ENCODE measurements at regions not wholly inside any gene's neighbourhood (a gene's known extent, or its start where the extent isn't known, plus 50 kb on each side); places are given as distances from the start of the nearest gene placed in this dataset.
"Not testable (repeated sequence)": the region's sequence is repeated elsewhere in the genome, so short reads cannot be mapped to it uniquely, and the experiment has no call there.

GRCh38 chr3:147333098-147333497, 73.2 kb downstream of the ZIC4 start:
- DNase-seq: no peak

DNA sequence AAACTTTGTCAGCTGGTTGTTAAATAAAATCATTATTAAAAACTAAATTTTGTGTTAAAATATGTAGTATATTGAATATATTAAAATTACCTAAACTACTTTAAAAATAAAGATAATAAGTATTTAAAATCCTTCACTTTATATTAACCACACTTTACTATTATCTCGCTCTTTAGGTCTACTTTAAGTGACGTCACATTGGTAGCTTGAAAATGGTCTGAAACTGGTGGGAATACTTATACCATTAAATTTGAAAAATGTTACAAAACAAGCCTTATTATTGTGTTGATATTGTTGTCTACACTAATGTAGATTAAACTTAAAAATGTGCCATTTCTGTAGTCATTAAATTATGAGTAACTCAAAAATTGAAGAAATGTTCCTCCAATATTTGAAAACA, 77.6 kb downstream of the ZIC4 start:
- DNase-seq: no peak

DNA sequence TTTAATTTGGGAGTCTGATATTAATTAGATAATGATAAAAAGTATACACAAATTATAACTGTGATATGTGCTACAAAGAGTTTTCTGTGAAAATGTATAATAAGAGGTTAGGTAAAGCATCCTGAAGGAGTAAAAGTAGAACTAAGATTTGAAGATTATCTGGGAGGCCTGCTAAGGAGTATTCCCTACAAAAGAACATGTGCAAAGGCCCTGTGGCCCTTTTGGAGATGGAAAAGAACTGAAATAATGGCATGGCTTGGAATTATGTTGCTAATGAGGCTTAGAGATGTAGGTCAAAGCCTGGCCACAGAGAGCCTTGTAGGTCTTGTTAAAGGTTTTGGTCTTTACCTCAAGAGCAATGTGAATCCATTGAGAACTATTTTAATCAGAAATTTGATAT, 82.0 kb downstream of the ZIC4 start:
- DNase-seq: no peak

DNA sequence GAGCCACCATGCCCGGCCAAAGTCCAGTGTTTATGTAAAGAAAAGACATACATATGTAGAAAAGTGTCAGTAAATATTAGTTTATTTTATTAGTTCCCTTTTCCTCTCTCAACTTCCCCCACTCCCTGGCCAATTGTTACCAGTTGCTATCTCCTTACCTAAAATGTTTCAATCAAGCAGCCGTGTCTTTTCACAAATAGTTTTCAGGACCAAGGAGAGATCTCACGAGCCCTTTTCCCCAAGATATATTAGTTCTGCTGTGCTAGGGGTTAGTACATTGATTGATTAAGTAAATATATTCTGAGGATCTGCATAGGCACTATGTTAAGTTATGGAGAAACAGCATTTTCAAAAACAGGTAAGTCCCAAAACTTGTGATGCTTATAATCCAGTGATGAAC, 87.4 kb downstream of the ZIC4 start:
- DNase-seq: no peak

DNA sequence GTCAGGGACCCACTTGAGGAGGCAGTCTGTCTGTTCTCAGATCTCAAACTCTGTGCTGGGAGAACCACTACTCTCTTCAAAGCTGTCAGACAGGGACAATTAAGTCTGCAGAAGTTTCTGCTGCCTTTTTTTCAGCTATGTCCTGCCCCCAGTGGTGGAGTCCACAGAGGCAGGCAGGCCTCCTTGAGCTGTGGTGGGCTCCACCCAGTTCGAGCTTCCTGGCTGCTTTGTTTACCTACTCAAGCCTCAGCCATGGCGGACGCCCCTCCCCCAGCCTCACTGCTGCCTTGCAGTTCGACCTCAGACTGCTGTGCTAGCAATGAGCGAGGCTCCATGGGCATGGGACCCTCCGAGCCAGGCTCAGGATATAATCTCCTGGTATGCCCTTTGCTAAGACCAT, 89.3 kb downstream of the ZIC4 start:
- DNase-seq: not testable (repeated sequence)

DNA sequence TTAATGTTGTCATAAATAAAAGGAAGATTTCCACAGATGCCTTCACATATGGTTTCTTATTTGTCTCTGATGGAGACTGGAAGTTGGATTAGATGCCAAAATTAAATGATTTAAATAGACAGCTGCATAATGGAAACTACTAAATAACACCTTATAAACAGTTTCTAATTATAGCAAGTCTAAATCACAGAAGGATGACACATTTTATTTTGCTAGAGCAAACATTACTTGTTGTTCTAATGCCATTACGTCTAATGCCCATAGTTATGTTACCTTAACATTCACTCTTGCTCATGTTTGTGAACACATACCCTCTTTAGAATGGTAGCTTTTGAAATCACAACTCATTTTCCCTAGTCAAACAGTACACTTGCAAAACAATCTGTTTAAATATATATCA, 92.8 kb downstream of the ZIC4 start:
- DNase-seq: no peak

DNA sequence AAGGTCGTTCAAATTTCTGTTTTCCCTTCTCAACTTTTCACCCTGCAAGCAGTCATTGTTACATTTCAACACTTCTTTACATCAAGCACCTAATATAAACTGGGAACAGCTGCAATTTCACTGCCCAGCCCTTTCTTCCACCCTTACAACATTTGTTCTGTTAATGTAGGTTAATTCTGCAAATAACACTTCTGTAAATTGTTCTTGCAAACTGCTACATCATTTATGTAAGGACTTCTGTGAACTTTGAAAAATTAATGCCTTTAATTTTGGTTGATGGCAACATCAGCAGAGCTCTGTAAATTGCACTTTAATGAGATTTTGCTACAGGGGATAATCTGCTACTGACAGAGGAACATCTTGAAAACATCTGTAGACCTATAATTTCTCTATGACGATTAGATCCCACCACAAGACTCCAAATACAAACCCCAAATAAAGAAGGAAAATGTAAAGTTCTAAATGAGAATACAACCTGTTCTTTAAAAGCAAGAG, 93.5 kb downstream of the ZIC4 start:
- no peak for DNase-seq

DNA sequence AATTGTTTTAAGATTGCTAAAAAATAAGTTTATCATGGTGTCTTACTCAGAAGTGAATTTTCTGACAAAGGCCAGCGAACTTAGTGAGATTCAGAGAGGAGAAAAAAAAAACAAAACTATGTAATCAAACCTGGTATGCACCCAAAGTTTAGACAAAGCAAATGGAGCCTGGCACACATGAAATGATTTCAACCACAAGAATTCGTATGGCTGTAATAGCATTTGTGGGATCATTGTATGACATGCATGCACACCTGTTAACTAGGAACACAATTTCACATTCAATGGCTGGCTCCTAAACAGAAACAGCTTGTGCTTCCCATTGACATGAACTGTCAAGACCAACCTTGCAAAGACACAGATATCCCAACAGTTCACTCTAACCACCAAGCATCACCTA, 94.6 kb downstream of the ZIC4 start:
- DNase-seq: no peak

DNA sequence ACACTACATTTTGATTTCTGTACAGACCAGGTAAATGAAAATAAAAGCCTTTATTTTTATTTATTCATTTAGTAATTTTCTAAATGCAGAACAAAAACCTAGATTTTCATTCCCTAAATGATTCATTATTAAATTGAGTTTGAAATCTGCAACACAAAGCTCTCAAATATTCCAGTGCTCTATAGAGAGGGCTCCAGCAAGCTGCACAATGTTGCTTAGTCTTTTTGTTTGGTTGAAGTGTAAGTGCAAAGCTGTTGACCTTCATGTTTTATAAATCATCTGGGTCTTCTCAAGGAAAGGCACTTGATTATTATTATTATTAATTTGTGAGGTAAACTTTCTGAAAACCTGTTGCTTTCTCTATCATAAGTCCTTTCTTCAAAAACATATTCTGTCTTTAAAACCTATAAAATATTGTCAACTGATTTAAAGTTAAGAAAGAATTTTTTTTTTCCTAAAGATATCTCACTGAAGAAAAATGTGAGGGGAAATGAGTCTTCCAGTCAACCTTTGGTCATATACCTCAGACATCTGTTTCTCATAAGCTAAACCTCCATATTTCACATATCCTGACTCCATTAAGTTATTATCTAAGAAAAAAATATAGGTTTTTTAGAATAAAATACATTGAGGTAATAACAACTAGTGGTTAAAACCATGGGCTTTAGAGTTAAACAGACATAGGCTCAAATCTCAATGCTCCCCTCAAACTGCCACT, 100.7 kb downstream of the ZIC4 start:
- no peak for DNase-seq

DNA sequence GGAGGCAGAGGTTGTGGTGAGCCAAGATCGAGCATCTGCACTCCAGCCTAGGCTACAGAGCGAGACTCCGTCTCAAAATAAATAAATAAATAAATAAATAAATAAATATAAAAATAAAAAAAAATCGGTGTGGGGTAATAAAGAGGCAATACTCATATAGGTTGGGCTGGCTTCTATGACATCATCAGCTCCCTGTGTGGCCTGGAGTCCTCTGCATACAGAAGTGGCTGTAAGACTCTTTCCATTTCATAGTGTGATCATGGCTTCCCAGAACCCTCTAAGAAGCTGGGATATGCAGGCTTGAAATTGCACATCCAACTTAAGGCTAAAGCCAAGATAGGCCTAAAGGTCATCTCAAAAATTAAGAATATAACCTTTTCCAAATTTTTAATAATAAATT, 101.6 kb downstream of the ZIC4 start:
- no peak for DNase-seq

- no peak for DNase-seq
Observed at GRCh38 chr3:147301781-147302180, 104.6 kb downstream of the ZIC4 start.

DNA sequence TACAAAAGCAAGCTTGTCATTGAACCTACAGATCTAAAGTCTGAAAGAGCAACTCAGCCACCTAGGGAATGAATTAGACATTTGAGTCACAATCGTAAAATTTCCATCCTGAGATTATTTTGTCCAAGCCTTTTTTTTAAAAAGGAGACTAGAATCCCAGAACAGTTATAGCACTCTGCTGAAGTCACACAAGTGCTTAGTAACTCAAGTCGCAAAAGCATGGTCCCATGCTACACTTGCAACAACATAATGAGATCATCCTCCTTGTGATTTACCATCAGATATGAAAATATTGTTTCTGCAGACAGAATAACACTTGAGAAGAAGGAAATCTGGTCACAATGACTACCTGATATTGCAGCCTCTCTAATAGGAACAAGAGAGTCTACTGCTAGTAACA, 106.7 kb downstream of the ZIC4 start:
- no peak for DNase-seq

- DNase-seq: no peak
Observed at GRCh38 chr3:147298511-147298982, 107.8 kb downstream of the ZIC4 start.

DNA sequence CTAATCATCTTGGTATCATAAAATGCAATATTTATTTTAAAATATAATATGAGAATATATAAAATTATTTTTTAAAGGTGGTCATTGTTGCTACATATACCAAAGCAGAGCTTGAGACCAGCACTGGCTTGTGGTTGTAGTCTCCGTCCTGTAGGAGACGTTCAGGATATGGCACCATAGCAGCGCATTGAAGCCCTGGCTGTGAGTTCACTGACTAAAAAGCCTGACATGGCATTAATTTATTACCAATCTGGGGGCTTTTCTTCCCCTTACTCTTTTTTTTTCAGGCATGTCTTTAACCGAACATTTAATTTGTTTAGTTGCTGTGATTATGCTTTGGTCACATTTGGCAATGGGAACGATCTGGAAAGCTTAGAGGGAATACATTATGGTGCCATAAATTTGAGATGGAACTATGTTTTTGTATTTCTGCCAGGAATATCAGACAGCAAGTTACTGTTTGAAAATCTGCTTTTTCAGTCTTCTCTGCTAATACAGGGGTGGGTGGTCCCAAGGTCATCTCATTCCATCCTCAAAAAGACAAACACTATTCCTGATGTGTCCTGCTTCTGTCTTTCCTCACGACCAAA, 108.5 kb downstream of the ZIC4 start:
- no peak for DNase-seq

- not testable (repeated sequence) for DNase-seq
Observed at GRCh38 chr3:147287370-147287769, 119.0 kb downstream of the ZIC4 start.

GRCh38 chr3:147269907-147270306, 136.4 kb downstream of the ZIC4 start:
- no peak for DNase-seq

DNA sequence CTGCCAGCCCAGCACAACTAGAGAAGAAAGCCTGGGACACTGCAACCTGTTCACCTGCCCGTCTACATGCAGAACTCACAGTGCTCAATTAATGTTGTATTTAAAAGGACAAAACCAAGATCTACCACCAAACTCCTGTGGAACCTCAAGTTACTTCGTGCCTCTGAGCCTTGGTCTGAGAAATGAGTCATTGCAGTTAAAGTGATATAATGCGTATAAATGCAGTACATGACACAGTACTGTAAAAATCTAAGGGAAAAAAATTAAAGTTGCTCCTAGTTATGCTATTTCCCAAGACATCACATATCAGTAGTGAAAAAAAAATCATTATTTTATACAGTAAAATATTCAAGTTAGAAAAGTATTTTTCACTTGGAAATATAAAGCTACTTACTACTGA, 138.9 kb downstream of the ZIC4 start:
- no peak for DNase-seq

- no peak for DNase-seq
Observed at GRCh38 chr3:147257944-147258343, 148.4 kb downstream of the ZIC4 start.

DNA sequence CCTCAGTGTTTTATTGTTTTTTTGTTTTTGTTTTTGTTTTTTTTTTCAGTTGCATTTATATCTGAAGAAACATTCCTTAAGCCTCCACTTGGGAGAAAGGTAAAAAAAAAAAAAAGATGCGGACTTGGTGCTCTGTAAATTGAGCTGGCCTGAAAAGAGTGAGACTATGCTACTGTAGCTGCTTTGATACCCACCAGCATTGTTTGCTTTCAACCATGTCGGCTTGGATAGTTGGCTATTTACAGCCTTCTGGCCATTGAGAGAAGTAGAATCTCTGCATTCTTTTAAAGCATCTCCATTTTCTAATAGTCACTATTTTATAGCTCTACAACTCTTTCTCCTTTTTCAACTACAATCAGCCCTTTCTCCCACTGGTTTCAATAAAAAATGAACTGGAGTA, 149.6 kb downstream of the ZIC4 start:
- no peak for DNase-seq

DNA sequence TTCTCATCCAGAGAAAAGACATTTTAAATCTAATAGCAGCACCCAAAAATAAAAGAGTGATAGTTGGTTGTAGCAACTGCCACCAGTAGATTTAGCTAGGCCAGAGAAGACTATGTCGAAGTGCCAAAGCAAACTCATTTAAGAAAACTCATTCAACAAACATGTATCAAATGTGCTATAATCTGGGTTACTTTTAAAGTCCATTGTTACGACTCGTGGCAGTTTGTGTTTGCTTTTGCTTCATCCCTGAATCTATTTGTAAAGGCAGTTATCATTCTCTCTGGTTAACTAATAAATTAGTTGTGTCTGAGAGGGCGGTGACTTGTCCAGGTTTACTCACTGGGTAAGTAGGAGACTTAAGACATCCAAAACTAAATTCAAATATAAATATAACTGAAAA, 159.4 kb downstream of the ZIC4 start:
- DNase-seq: no peak

DNA sequence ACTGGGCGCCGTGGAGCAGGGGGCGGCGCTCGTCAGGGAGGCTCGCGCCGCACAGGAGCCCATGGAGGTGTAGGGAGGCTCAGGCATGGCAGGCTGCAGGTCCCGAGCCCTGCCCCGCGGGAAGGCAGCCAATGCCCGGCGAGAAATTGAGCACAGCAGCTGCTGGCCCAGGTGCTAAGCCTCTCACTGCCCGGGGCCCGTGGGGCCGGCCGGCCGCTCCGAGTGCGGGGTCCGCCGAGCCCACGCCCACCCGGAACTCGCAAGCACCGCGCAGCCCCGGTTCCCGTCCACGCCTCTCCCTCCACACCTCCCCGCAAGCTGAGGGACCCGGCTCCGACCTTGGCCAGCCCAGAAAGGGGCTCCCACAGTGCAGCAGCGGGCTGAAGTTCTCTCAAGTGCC, 160.7 kb downstream of the ZIC4 start:
- not testable (repeated sequence) for DNase-seq

- DNase-seq: not testable (repeated sequence)
Observed at GRCh38 chr3:147245022-147245421, 161.3 kb downstream of the ZIC4 start.

DNA sequence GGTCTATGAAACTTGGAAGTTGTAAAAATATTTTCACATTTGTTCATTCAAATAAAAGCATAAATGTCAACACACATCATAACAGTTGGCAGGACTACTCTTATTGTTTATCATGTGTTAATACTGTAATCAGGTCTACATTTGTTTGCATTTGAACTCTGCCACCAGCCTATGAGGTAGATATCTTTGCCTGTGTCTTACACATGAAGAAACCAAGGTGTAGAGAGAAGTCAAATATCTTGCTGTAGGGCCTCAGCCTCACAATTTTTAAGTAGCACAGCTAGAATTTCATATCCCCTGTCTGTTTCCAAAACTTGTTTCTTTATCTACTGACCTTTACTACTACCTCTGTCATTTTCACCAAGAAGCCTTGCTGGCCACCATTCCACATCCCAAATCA, 161.9 kb downstream of the ZIC4 start:
- DNase-seq: no peak

GRCh38 chr3:147240581-147240980, 165.8 kb downstream of the ZIC4 start:
- DNase-seq: no peak

DNA sequence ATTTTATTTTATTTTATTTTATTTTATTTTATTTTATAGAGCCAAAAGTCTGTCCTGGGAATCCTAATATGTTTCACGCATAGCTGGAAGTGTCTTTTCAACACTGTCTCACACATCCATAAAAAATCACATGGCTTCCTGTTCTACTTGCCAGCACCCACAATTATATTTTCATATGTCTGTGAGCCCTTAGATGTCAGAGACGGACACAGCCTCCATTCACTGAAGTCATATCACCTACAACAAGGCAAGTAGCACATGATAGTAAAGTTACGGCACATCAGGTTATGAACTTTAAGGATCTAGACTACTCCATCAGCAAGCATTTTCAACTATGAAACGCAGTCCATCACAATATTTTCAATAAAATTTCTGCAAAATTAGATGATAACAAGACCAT, 168.4 kb downstream of the ZIC4 start:
- DNase-seq: no peak
